Lower leg skin (tissue), 3 donors: ENCODE measurements at regions not wholly inside any gene's neighbourhood (a gene's known extent, or its start where the extent isn't known, plus 50 kb on each side); places are given as distances from the start of the nearest gene placed in this dataset.

Experiments
- POLR2A ChIP-seq, 2 donors: fragments of 450-650 bp; IDR thresholded peaks; one replicate each; pipeline ENCODE4 v1.6.1; 2016 to 2017; ENCODE audit warnings: antibody characterized with exemption in 2 of 2, mild to moderate bottlenecking in 1 of 2, moderate library complexity in 1 of 2
- TF ChIP-seq, protein P1 (sequence below), 3 donors: fragments of 450-650 bp; IDR thresholded peaks; one replicate each; pipeline ENCODE4 v1.5.1; 2016; ENCODE audit warnings: antibody characterized with exemption in 3 of 3, mild to moderate bottlenecking in 3 of 3, moderate library complexity in 2 of 3

- TF ChIP-seq, protein P1, sequence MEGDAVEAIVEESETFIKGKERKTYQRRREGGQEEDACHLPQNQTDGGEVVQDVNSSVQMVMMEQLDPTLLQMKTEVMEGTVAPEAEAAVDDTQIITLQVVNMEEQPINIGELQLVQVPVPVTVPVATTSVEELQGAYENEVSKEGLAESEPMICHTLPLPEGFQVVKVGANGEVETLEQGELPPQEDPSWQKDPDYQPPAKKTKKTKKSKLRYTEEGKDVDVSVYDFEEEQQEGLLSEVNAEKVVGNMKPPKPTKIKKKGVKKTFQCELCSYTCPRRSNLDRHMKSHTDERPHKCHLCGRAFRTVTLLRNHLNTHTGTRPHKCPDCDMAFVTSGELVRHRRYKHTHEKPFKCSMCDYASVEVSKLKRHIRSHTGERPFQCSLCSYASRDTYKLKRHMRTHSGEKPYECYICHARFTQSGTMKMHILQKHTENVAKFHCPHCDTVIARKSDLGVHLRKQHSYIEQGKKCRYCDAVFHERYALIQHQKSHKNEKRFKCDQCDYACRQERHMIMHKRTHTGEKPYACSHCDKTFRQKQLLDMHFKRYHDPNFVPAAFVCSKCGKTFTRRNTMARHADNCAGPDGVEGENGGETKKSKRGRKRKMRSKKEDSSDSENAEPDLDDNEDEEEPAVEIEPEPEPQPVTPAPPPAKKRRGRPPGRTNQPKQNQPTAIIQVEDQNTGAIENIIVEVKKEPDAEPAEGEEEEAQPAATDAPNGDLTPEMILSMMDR (IDR thresholded peaks at IDR 0.05), result no peak
- no peak for TF ChIP-seq POLR2A (IDR thresholded peaks at IDR 0.05)
Measured at GRCh38 chr6:145257704-145258103, 477.6 kb downstream of the EPM2A start.
